ENCODE measurements at regions not wholly inside any gene's neighbourhood (a gene's known extent, or its start where the extent isn't known, plus 50 kb on each side); places are given as distances from the start of the nearest gene placed in this dataset.
A peak's percentile ranks its signal among the peaks of the same experiment; 100 is the strongest.

DNA sequence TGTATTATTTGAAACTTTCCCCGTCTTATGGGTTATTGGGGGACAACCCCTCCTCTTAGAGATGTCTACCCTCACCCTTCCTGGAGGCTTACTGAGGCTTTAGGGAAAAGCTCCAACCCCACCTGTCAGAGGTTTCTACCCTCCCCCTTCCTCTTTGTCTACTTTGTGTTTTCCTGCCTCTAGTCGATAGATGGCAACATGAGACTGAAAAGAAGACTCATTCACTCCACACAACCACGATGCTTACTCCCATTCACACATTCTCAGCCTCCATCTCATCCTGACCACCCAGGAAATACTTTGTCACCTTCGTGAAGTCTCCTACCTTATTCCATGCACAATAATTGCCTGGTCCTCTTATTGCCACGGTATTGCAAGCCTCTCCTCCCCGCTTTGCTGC lies 72.4 kb upstream of the KDM5D start:
- H3K4me3 Mint-ChIP-seq = peak overlapping the region; percentile 31
- no peak for DNase-seq
- no peaks in the 10 kb centered on the region for H3K36me3 Mint-ChIP-seq (ENCODE audit: insufficient read depth)
- no peaks in the 10 kb centered on the region for H3K9me3 Mint-ChIP-seq
- H3K27me3 Mint-ChIP-seq (ENCODE audit: low read depth) = peaks cover 3% of the 10 kb centered on the region
- no peak for ATAC-seq
- H3K4me1 Mint-ChIP-seq (ENCODE audit: low read depth) = peaks cover 7% of the 10 kb centered on the region

DNA sequence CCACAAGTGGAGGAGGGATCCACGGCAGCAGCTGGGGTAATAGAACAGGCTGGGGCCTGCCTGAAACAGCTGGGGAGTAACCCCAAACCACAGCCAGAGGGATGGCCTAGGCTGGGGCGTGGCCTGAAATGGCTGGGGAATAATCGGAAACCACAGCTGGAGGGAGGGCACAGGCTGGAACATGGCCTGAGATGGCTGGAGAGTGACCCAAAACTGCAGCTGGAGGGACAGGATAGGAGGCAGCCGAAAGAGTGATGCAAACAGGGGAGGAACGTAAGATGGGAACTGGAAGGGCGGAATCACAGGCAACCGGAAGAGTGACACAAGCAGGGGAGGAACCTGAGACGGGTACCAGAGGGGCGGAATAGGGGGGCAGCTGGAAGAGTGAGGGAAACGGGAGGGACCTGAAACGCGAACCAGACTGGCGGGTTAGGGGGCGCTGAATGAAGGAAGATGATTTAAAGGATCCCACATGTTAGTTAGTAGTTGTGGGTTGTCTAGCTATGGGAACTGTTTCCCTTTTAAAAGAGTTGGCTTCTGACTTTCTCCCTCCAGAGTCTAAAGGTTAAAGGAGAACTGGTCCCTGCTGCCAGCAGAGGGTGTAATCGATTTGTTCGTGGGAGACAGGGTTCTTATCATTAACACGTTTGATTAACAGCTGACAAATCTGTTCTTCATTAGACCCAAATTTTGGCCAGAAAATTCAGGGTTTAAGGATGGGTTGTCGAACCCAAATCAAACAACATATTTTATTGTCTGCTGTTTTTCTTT lies 71.7 kb upstream of the KDM5D start:
- peak overlapping the region; percentile 47 for H3K4me3 Mint-ChIP-seq
- H3K4me1 Mint-ChIP-seq (ENCODE audit: low read depth) = peaks cover 7% of the 10 kb centered on the region
- H3K36me3 Mint-ChIP-seq (ENCODE audit: insufficient read depth) = no peaks in the 10 kb centered on the region
- no peaks in the 10 kb centered on the region for H3K9me3 Mint-ChIP-seq
- no peaks in the 10 kb centered on the region for H3K27me3 Mint-ChIP-seq (ENCODE audit: low read depth)
- DNase-seq = no peak
- ATAC-seq = no peak
